H1 (cell line): ENCODE measurements at regions not wholly inside any gene's neighbourhood (a gene's known extent, or its start where the extent isn't known, plus 50 kb on each side); places are given as distances from the start of the nearest gene placed in this dataset.

Experiments
- CTCF ChIA-PET: fragments of 300-600 bp; sonication (Branson Sonifier 250); formaldehyde crosslinking; loops from one replicate; lab custom pipeline; 2021; ENCODE audit not compliant: partially characterized antibody; lab: Charles Lee
- POLR2A ChIA-PET: fragments of 300-600 bp; sonication (Branson Sonifier 250); formaldehyde crosslinking; loops from one replicate; lab custom pipeline; 2021; ENCODE audit warnings: inconsistent platforms; ENCODE audit not compliant: partially characterized antibody; lab: Charles Lee
- DNase-seq, 2 experiments: peaks; one replicate each; pipeline versions ENCODE4 v3.0.0 to v3.0.0-alpha.2; 2010 to 2022; ENCODE audit warnings: low spot score in 2 of 2, low read depth in 1 of 2, mixed read lengths in 1 of 2
- FAIRE-seq: peaks from 2 replicates; lab custom pipeline; 2011; peaks lifted over from hg19 to GRCh38; lab: Jason Lieb, UNC
- H2AFZ ChIP-seq: 2 replicates; pipeline ENCODE4 v1.8.1; 2012; ENCODE audit warnings: low read length, inconsistent platforms
- H2AK5ac ChIP-seq: 2 replicates; pipeline ENCODE4 v1.6.1; 2013; ENCODE audit warnings: low read depth, low read length
- H2BK120ac ChIP-seq: replicated peaks from 2 replicates; pipeline ENCODE3; 2013; ENCODE audit warnings: low read depth, low read length, inconsistent platforms
- H2BK12ac ChIP-seq: 2 replicates; pipeline ENCODE4 v1.6.1; 2013; ENCODE audit warnings: low read depth, low read length
- H2BK15ac ChIP-seq: 2 replicates; pipeline ENCODE4 v1.6.1; 2013; ENCODE audit warnings: low read length
- H2BK20ac ChIP-seq: 2 replicates; pipeline ENCODE4 v1.6.1; 2013; ENCODE audit warnings: low read length
- H2BK5ac ChIP-seq: 2 replicates; pipeline ENCODE4 v1.6.1; 2013; ENCODE audit warnings: low read depth, low read length
- H3K14ac ChIP-seq: 2 replicates; pipeline ENCODE4 v1.6.1; 2013; ENCODE audit warnings: inconsistent platforms; ENCODE audit not compliant: insufficient read length
- H3K18ac ChIP-seq: 2 replicates; pipeline ENCODE4 v1.6.1; 2013; ENCODE audit warnings: low read length; ENCODE audit errors: extremely low read depth
- H3K23ac ChIP-seq: 2 replicates; pipeline ENCODE4 v1.6.1; 2013; ENCODE audit warnings: inconsistent platforms; ENCODE audit not compliant: insufficient read length
- H3K23me2 ChIP-seq: 2 replicates; pipeline ENCODE4 v1.6.1; 2013; ENCODE audit warnings: low read depth, low read length
- H3K27ac ChIP-seq: 2 replicates; pipeline ENCODE4 v1.6.1; 2011; ENCODE audit warnings: low read depth, low read length, inconsistent platforms
- H3K27me3 ChIP-seq, 4 experiments: replicated peaks in 1 of 4; 1 replicate in 1 of 4; 2 replicates in 3 of 4; pipeline versions ENCODE4 v1.6.1 to v1.8.1; 2011 to 2013; ENCODE audit warnings: low read length in 3 of 4, mild to moderate bottlenecking in 3 of 4, inconsistent platforms in 2 of 4, mixed read lengths in 2 of 4, moderate library complexity in 1 of 4; ENCODE audit not compliant: control insufficient read depth in 3 of 4, insufficient read depth in 3 of 4; ENCODE audit errors: extremely low read depth in 1 of 4
- H3K36me3 ChIP-seq, 4 experiments: 2 replicates each; pipeline versions ENCODE4 v1.6.1 to v1.8.1; 2011 to 2013; ENCODE audit warnings: mild to moderate bottlenecking in 4 of 4, low read length in 3 of 4, moderate library complexity in 2 of 4, control low read depth in 1 of 4, inconsistent platforms in 1 of 4; ENCODE audit not compliant: insufficient read depth in 4 of 4, control insufficient read depth in 2 of 4
- H3K4ac ChIP-seq: replicated peaks from 2 replicates; pipeline ENCODE3; 2013; ENCODE audit warnings: low read length, low read depth, mixed read lengths, inconsistent platforms; ENCODE audit not compliant: insufficient read length
- H3K4me1 ChIP-seq, 4 experiments: replicated peaks in 1 of 4; 1 replicate in 1 of 4; 2 replicates in 3 of 4; pipeline versions ENCODE4 v1.6.1 to v1.8.1; 2011 to 2013; ENCODE audit warnings: low read length in 3 of 4, inconsistent platforms in 2 of 4, mixed read lengths in 1 of 4; ENCODE audit not compliant: insufficient read depth in 4 of 4, control insufficient read depth in 3 of 4
- H3K4me2 ChIP-seq, 2 experiments: 2 replicates each; pipeline versions ENCODE4 v1.6.1 to v1.8.1; 2011 to 2013; ENCODE audit warnings: low read depth in 2 of 2, low read length in 2 of 2, control low read depth in 1 of 2, inconsistent platforms in 1 of 2, mild to moderate bottlenecking in 1 of 2; ENCODE audit not compliant: insufficient read depth in 1 of 2
- H3K4me3 ChIP-seq, 4 experiments: fragments of 200-600, 300-600 bp in 1 of 4; sonication (generic), shearing (Covaris generic), sonication (Bioruptor Twin) in 1 of 4; 2 replicates each; pipeline versions ENCODE4 v1.5.1 to v1.8.1; 2011 to 2016; ENCODE audit warnings: low read length in 4 of 4, low read depth in 3 of 4, control low read depth in 2 of 4, inconsistent platforms in 2 of 4, mild to moderate bottlenecking in 2 of 4, mixed read lengths in 1 of 4, moderate library complexity in 1 of 4; ENCODE audit not compliant: insufficient read depth in 2 of 4; ENCODE audit errors: extremely low read depth in 1 of 4
- H3K56ac ChIP-seq: replicated peaks from 2 replicates; pipeline ENCODE3; 2013; ENCODE audit warnings: low read depth, mild to moderate bottlenecking, mixed read lengths, low read length, inconsistent platforms; ENCODE audit not compliant: insufficient read length
- H3K79me1 ChIP-seq: 2 replicates; pipeline ENCODE4 v1.6.1; 2013; ENCODE audit warnings: low read depth, low read length, control low read depth
- H3K79me2 ChIP-seq, 2 experiments: 2 replicates each; pipeline versions ENCODE4 v1.6.1 to v1.8.1; 2012 to 2013; ENCODE audit warnings: low read length in 2 of 2, mild to moderate bottlenecking in 2 of 2, inconsistent platforms in 1 of 2; ENCODE audit not compliant: insufficient read depth in 2 of 2, control insufficient read depth in 1 of 2
- H3K9ac ChIP-seq, 4 experiments: replicated peaks in 1 of 4; 1 replicate in 1 of 4; 2 replicates in 3 of 4; pipeline versions ENCODE4 v1.6.1 to v1.8.1; 2011 to 2013; ENCODE audit warnings: low read depth in 3 of 4, low read length in 3 of 4, control low read depth in 2 of 4, mild to moderate bottlenecking in 2 of 4, moderate library complexity in 2 of 4, inconsistent platforms in 1 of 4; ENCODE audit errors: extremely low read depth in 1 of 4
- H3K9me3 ChIP-seq, 2 experiments: 2 replicates each; pipeline versions ENCODE4 v1.6.1 to v1.8.1; 2012 to 2013; ENCODE audit warnings: mild to moderate bottlenecking in 2 of 2, moderate library complexity in 2 of 2, control low read depth in 1 of 2, inconsistent platforms in 1 of 2, low read depth in 1 of 2, low read length in 1 of 2, mixed read lengths in 1 of 2; ENCODE audit not compliant: insufficient read depth in 2 of 2
- H4K20me1 ChIP-seq, 2 experiments: replicated peaks in 1 of 2; 2 replicates each; pipeline versions ENCODE3 to v1.8.1; 2011 to 2013; ENCODE audit warnings: inconsistent platforms in 2 of 2, low read length in 2 of 2, mild to moderate bottlenecking in 1 of 2; ENCODE audit not compliant: insufficient read depth in 2 of 2, control insufficient read depth in 1 of 2
- H4K5ac ChIP-seq: 2 replicates; pipeline ENCODE4 v1.6.1; 2013; ENCODE audit warnings: low read length, low read depth, mixed read lengths, inconsistent platforms; ENCODE audit not compliant: insufficient read length
- H4K8ac ChIP-seq: 2 replicates; pipeline ENCODE4 v1.8.0; 2013; ENCODE audit warnings: mild to moderate bottlenecking, moderate library complexity, low read length, inconsistent platforms; ENCODE audit not compliant: insufficient read depth; ENCODE audit errors: extremely low read depth
- H4K91ac ChIP-seq: replicated peaks from 2 replicates; pipeline ENCODE3; 2013; ENCODE audit warnings: low read length, mixed read lengths, inconsistent platforms; ENCODE audit not compliant: insufficient read length
- BCL11A ChIP-seq, 2 experiments: IDR thresholded peaks; one replicate each; pipeline ENCODE4 v1.6.1; 2011; ENCODE audit warnings: low read depth in 2 of 2, low read length in 2 of 2, mild to moderate bottlenecking in 2 of 2
- CEBPB ChIP-seq: IDR thresholded peaks from 2 replicates; pipeline ENCODE4 v1.6.1; 2012; ENCODE audit warnings: low read depth, low read length
- KDM1A ChIP-seq: fragments of 200-600, 300-600 bp; sonication (generic); IDR thresholded peaks from 2 replicates; pipeline ENCODE4 v1.7.1; 2016; ENCODE audit warnings: mild to moderate bottlenecking, low read length, borderline replicate concordance
- KDM4A ChIP-seq: IDR thresholded peaks from one replicate; pipeline ENCODE4 v1.7.1; 2012; ENCODE audit warnings: low read depth, mild to moderate bottlenecking, moderate library complexity, low read length, inconsistent platforms; ENCODE audit not compliant: severe bottlenecking
- SAP30 ChIP-seq: fragments of 300-600 bp; sonication (generic); IDR thresholded peaks from 2 replicates; pipeline ENCODE4 v1.7.1; 2012; ENCODE audit warnings: low read length, moderate library complexity, mild to moderate bottlenecking, inconsistent platforms; ENCODE audit not compliant: insufficient read depth, insufficient replicate concordance
- WGBS, 2 experiments: shearing (Covaris generic) in 1 of 2; methylation state at CpG; one replicate each; pipeline versions ENCODE4 v1.1.6 to v1.1.7; 2013 to 2015; ENCODE audit warnings: low lambda C conversion rate in 2 of 2, mixed read lengths in 2 of 2, inconsistent platforms in 1 of 2, low coverage in 1 of 2, missing lambda C conversion rate in 1 of 2; ENCODE audit not compliant: insufficient replicate concordance in 2 of 2, insufficient coverage in 1 of 2, insufficient read length in 1 of 2; ENCODE audit errors: extremely low coverage in 1 of 2, missing lambda C conversion rate in 1 of 2; 5-methylcytosine and 5-hydroxymethylcytosine counted together

- no peaks in the 10 kb centered on the region for H3K36me3 ChIP-seq
- no peaks in the 10 kb centered on the region for H3K79me2 ChIP-seq
- no peak overlapping the region for H2BK15ac ChIP-seq
- no peak overlapping the region for H2AFZ ChIP-seq
- no peak overlapping the region for H2AK5ac ChIP-seq
- no peak overlapping the region for H3K23ac ChIP-seq
- H2BK5ac ChIP-seq, result no peak overlapping the region
- TF ChIP-seq KDM4A (no peak), KDM1A (no peak), BCL11A (IDR thresholded peaks at IDR 0.05; ENCODE audit: low read depth in 2 of 2, low read length in 2 of 2) (no peak), CEBPB (no peak), SAP30 (no peak)
- TF ChIP-seq, all 59 proteins: peak for 0
- ChIA-PET POLR2A (no interaction called here), CTCF (no interaction called here)
- H3K4me2 ChIP-seq, result no peak overlapping the region
- no peaks in the 10 kb centered on the region for H3K23me2 ChIP-seq
- H3K9me3 ChIP-seq, result peaks cover 14 to 57% of the 10 kb centered on the region in 2 experiments; a peak in 3 of 4 replicates
- FAIRE-seq (no peak), DNase-seq (no peak)
- H4K5ac ChIP-seq, result no peak overlapping the region
- H3K18ac ChIP-seq, result no peak overlapping the region
- whole genome bisulfite sequencing, 2 experiments, result 92% methylated on average over 4 of the region's 6 CpGs; no CpG with 5 or more reads in 1 of the 2 experiments
- no peak overlapping the region for H3K4ac ChIP-seq
- H3K27me3 ChIP-seq, result peaks cover 6 to 57% (median 34%) of the 10 kb centered on the region in 4 experiments
- no peak overlapping the region for H3K9ac ChIP-seq
- no peak overlapping the region for H3K4me3 ChIP-seq
- H4K20me1 ChIP-seq, result no peaks in the 10 kb centered on the region
- H2BK12ac ChIP-seq, result no peak overlapping the region
- H3K27ac ChIP-seq, result no peak overlapping the region
- no peaks in the 10 kb centered on the region for H3K4me1 ChIP-seq
- no peak overlapping the region for H3K14ac ChIP-seq
- H4K91ac ChIP-seq, result no peak overlapping the region
- no peak overlapping the region for H3K56ac ChIP-seq
- H3K79me1 ChIP-seq, result no peaks in the 10 kb centered on the region
- H4K8ac ChIP-seq, result no peak overlapping the region; the same call in 1 of the 2 replicates
- H2BK20ac ChIP-seq, result no peak overlapping the region
- H2BK120ac ChIP-seq, result no peak overlapping the region
Measured at GRCh38 chr22:22712092-22712658, 67.8 kb downstream of the GGTLC2 start.
